Stomach smooth muscle (tissue), 2 donors: ENCODE measurements at regions not wholly inside any gene's neighbourhood (a gene's known extent, or its start where the extent isn't known, plus 50 kb on each side); places are given as distances from the start of the nearest gene placed in this dataset.
A peak's percentile ranks its signal among the peaks of the same experiment; 100 is the strongest.

ENCODE experiments used
- H3K27ac ChIP-seq: one replicate; pipeline ENCODE4 v1.7.0; 2013; ENCODE audit warnings: mild to moderate bottlenecking, low read length, inconsistent platforms
- H3K27me3 ChIP-seq, 2 donors: one replicate each; pipeline ENCODE4 v1.7.0; 2013; ENCODE audit warnings: low read length in 2 of 2; ENCODE audit not compliant: insufficient read depth in 2 of 2, control insufficient read depth in 1 of 2
- H3K36me3 ChIP-seq, 2 donors: one replicate each; pipeline ENCODE4 v1.7.0; 2013; ENCODE audit warnings: low read length in 2 of 2; ENCODE audit not compliant: control insufficient read depth in 2 of 2, insufficient read depth in 2 of 2
- H3K4me1 ChIP-seq: one replicate; pipeline ENCODE4 v1.7.0; 2013; ENCODE audit warnings: low read length; ENCODE audit not compliant: control insufficient read depth, insufficient read depth
- H3K4me3 ChIP-seq, 2 donors: one replicate each; pipeline ENCODE4 v1.7.0; 2013; ENCODE audit warnings: low read length in 2 of 2
- H3K9ac ChIP-seq, 2 donors: one replicate each; pipeline ENCODE4 v1.7.0; 2013; ENCODE audit warnings: low read length in 2 of 2, mild to moderate bottlenecking in 1 of 2
- H3K9me3 ChIP-seq, 2 donors: one replicate each; pipeline ENCODE4 v1.7.0; 2013; ENCODE audit warnings: low read length in 2 of 2; ENCODE audit not compliant: control insufficient read depth in 2 of 2
- donor health status: healthy.
- donor health status: Pancreatic carcinoma.

DNA sequence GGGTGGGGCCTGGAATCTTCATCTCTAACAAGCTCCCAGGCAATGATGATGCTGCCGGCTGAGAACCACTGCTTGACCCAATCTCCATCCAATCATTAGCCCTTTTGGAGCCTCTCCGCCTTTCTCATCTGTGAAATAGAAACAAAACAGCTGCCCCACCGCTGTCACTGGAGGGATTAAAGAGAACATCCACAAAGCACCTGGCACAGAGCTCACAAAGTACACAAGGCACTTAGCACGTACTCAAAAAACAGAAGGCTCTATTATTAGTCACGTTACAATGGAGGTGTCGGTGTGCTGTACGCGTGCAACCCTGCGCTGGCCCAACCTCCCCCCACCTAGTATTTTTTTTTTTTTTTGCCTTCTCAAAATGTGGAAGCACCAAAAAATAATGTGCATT is 213.5 kb upstream of the ARID1B start:
- Histone ChIP-seq H3K9ac (no peak overlapping the region), H3K4me1 (no peaks in the 10 kb centered on the region), H3K27ac (no peak overlapping the region), H3K36me3 (no peaks in the 10 kb centered on the region), H3K4me3 (peak overlapping the region in 1 of 2 donors; percentile 22), H3K27me3 (no peaks in the 10 kb centered on the region), H3K9me3 (no peaks in the 10 kb centered on the region)

DNA sequence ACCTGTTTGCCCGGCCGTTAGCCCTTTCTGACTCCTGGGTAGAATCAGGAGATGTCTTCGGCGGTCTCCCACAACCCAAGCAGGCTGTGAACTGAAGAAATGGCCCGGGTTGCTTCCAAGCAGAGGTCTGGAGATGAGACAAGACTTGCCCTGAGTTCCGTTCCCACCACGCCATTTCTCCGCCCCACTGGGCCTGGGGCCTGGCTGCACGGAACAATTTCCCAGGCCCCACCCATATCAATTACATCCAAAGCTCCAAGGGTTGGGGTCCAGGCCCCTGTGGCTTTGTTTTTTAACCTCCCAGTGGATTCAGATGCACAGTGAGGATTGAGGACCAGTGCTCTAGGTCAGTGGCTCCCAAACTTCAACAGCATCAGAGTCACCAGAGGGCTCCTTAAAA is 214.5 kb upstream of the ARID1B start:
- no peak overlapping the region for H3K27ac ChIP-seq
- H3K4me3 ChIP-seq = no peak overlapping the region
- H3K36me3 ChIP-seq = no peaks in the 10 kb centered on the region
- H3K27me3 ChIP-seq = no peaks in the 10 kb centered on the region
- H3K9me3 ChIP-seq = no peaks in the 10 kb centered on the region
- H3K9ac ChIP-seq = no peak overlapping the region
- H3K4me1 ChIP-seq = peaks cover 4% of the 10 kb centered on the region

DNA sequence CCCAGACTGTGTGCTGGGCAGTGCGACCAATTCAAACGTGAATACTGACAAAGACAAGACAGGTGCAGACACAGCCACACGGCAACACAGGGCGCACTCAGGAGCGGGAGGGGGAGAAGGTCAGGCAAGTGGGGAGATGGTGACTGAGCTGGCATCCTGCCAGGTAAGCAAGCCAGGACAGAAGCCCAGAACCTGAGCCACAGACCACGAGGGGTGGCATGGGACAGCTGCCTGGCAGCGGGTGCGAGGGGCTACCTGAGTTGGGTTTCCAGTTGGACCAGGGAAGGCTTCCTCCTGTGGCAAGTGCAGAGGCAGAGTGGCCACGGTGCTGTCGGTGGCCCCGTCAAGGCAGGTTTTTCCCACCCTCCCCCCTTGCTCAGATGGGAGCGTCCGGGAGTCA is 215.2 kb upstream of the ARID1B start:
- Histone ChIP-seq H3K27me3 (no peaks in the 10 kb centered on the region), H3K9me3 (no peaks in the 10 kb centered on the region), H3K36me3 (no peaks in the 10 kb centered on the region), H3K4me3 (no peak overlapping the region), H3K27ac (no peak overlapping the region), H3K4me1 (peaks cover 10% of the 10 kb centered on the region), H3K9ac (no peak overlapping the region)

DNA sequence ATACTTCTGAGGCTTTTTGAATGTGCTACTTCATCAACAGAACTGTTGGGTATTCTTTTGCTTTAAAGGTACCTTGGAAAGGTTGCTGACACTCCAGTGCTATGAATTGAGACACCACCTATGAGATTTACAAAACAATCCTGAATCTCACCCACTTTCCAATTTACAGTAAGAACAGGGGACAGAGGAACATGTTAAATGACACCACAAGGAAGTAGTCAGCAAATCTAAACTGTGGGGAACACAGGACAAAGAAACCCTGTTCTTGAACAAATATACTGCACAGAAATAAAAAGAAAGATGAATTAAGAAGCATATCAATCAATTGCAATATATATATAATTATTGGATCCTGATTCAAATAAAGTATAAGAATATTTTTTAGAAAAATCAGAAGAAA is 216.7 kb upstream of the ARID1B start:
- no peaks in the 10 kb centered on the region for H3K36me3 ChIP-seq
- H3K9ac ChIP-seq = no peak overlapping the region
- no peak overlapping the region for H3K27ac ChIP-seq
- peaks cover 10% of the 10 kb centered on the region for H3K4me1 ChIP-seq
- no peaks in the 10 kb centered on the region for H3K9me3 ChIP-seq
- no peak overlapping the region for H3K4me3 ChIP-seq
- no peaks in the 10 kb centered on the region for H3K27me3 ChIP-seq

DNA sequence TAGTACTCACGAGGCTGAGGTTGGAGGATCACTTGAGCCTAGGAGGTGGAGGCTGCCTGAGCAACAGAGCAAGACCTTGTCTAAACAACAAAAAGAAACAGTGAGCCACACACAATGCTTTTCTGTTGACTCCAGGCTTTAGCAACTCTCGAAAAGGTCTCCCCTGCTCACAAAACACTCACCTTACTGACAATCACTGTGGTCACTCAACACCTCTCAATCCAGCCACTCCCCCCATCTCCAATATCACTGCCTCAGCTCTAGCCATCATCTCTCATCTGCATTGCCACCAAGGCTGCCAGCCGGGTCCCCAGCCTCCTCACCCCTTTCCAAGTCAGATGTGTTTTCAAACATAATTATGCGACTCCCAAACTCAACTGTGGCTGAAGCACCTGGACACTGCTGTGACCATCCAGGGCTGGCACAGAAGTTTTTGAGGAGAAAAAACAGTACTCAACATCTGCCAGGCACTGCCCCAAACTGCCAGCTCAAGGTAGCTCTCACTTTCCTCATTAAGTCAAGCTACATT is 218.0 kb upstream of the ARID1B start:
- Histone ChIP-seq H3K27me3 (no peaks in the 10 kb centered on the region), H3K36me3 (no peaks in the 10 kb centered on the region), H3K9me3 (no peaks in the 10 kb centered on the region), H3K27ac (no peak overlapping the region), H3K4me3 (no peak overlapping the region), H3K4me1 (peaks cover 10% of the 10 kb centered on the region), H3K9ac (no peak overlapping the region)

DNA sequence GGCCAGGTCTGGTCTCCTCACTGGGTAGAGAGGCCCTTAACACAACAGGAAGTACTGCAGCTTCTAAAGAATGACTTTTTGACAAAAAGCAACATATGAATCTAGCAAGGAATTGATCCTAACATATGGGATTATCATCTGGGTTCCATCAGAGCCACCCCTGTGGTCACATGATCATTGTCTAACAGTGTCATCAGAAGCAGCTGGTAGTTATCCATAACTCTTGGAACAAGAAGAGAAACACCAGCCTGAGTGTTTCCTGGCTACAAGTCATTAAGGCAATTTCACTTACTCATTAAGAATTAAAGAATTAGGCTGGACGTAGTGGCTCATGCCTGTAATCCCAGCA is 219.3 kb upstream of the ARID1B start:
- Histone ChIP-seq H3K4me1 (peaks cover 10% of the 10 kb centered on the region), H3K9me3 (no peaks in the 10 kb centered on the region), H3K27ac (peak overlapping the region; percentile 41), H3K36me3 (no peaks in the 10 kb centered on the region), H3K4me3 (peak overlapping the region in 1 of 2 donors; percentile 40), H3K27me3 (no peaks in the 10 kb centered on the region), H3K9ac (no peak overlapping the region)

DNA sequence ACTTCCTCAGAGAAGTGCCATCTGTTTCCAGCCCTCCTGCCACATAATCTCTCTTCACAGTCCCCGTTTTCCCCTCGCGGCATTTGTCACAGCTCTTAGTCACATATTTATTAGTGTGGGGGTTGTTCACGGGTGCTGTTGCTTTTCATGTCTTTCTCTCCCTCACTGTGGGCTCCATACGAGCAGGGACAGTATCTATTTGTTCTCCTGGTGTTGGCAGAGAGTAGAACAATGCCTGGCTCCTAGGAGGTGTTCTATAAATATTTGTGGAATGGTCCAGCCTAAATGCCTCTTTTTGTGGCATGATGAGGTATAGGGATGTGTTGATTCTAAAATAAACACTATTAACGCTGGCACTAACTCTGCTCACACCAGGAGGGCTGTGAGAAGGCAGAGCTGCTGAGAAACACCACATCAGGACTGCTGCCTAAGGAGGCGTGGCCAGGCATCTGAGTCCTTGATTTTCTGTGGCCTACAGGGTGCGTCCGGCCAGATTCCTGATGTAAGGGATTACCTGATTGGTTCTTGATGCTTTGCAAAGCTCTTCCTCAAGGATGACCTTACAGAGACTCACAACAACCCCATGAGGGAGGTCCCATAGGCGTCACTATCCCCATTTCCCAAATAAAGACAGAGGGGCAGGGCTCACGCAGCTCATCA is 219.8 kb upstream of the ARID1B start:
- peaks cover 10% of the 10 kb centered on the region for H3K4me1 ChIP-seq
- H3K27ac ChIP-seq = peak overlapping the region; percentile 49
- peak overlapping the region in 1 of 2 donors; percentile 40 for H3K4me3 ChIP-seq
- no peaks in the 10 kb centered on the region for H3K9me3 ChIP-seq
- H3K9ac ChIP-seq = no peak overlapping the region
- H3K27me3 ChIP-seq = no peaks in the 10 kb centered on the region
- H3K36me3 ChIP-seq = no peaks in the 10 kb centered on the region

DNA sequence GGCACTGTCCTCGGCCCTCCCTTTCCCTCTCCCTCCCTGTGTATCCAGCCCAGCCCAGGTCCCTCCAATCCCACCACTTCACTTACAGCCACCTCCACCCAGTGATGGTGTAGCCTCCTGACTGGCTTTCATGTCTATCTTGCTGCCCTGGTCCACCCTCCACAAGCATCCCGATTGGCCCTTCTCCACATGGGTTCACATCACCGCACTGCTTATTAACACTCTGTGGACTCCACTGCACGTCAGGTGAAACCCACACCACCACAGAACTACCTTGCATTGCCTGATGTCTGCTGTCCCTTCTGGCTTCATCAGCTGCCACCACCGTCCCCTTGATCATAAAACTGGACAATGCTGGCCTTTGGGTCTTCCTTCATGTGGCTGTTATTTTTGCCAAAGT is 220.4 kb upstream of the ARID1B start:
- no peaks in the 10 kb centered on the region for H3K36me3 ChIP-seq
- peaks cover 10% of the 10 kb centered on the region for H3K4me1 ChIP-seq
- H3K9me3 ChIP-seq = no peaks in the 10 kb centered on the region
- H3K27ac ChIP-seq = peak overlapping the region; percentile 49
- no peak overlapping the region for H3K9ac ChIP-seq
- no peaks in the 10 kb centered on the region for H3K27me3 ChIP-seq
- H3K4me3 ChIP-seq = no peak overlapping the region

DNA sequence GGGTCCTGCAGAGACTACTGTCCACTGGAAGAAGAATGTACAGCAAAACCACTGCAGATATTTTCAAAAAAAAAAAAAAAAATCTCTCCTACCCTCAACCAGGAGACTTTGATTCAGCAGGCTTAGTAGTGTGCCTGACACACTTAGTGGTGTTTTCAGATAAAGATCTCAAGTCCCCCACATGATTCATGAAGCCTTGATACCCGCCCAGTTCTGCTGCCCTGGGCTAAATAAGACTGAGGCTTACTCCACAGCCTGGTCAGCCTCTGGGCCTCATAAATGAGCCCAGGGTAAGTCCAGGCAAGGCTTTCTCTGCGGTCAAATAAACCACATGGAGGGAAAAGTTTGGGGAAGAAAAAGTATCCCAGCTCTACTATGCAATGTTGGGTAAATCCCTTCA is 222.1 kb upstream of the ARID1B start:
- Histone ChIP-seq H3K27me3 (no peaks in the 10 kb centered on the region), H3K9me3 (no peaks in the 10 kb centered on the region)

DNA sequence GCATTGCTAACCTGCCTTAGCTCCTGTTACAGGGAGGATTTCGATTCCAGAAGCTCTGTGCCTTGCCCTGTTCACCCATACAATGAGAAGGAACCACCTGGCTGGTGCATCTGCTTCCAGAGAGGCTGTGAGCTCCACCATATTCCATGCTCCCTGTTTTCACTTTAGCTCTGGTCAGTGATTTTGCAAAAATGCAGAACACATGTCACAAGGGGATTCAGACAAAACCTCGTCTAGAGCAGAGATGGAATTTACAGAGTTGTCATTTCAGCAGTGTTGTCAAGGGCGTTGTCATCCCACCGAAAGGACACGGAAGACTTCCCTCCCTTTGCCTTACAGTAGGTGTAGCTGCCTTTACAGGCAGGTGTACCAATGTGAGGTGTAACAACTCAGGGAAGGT is 223.0 kb upstream of the ARID1B start:
- peaks cover 10% of the 10 kb centered on the region for H3K4me1 ChIP-seq
- no peak overlapping the region for H3K9ac ChIP-seq
- H3K27me3 ChIP-seq = no peaks in the 10 kb centered on the region
- H3K36me3 ChIP-seq = no peaks in the 10 kb centered on the region
- no peak overlapping the region for H3K27ac ChIP-seq
- H3K4me3 ChIP-seq = no peak overlapping the region
- no peaks in the 10 kb centered on the region for H3K9me3 ChIP-seq

More for the DNA sequence above, 222.1 kb upstream of the ARID1B start:
- peaks cover 10% of the 10 kb centered on the region for H3K4me1 ChIP-seq
- no peaks in the 10 kb centered on the region for H3K36me3 ChIP-seq
- H3K4me3 ChIP-seq = no peak overlapping the region
- H3K27ac ChIP-seq = no peak overlapping the region
- H3K9ac ChIP-seq = no peak overlapping the region

DNA sequence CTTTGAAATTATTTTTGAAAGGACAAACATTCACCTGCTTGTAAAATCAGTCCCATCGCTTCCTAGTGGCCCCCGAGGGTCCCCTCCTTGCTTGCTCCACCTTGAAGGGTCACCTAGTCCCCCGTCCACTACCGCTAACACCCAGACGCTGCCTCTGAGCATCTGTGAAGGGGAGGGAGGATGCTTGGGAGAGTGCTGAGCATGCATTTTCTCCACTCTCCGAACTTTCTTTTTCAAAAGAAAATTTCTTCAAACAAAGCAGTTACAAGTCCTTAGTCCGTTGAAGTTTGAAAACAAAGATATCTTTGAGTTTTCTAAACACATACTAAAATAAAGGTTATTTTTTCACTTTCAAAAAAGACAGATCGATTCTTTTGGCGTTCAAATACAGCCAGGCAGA is 224.3 kb upstream of the ARID1B start:
- no peaks in the 10 kb centered on the region for H3K9me3 ChIP-seq
- H3K4me3 ChIP-seq = no peak overlapping the region
- H3K36me3 ChIP-seq = no peaks in the 10 kb centered on the region
- H3K9ac ChIP-seq = no peak overlapping the region
- H3K4me1 ChIP-seq = peaks cover 8% of the 10 kb centered on the region
- H3K27me3 ChIP-seq = no peaks in the 10 kb centered on the region
- no peak overlapping the region for H3K27ac ChIP-seq
